ENCODE measurements at regions not wholly inside any gene's neighbourhood (a gene's known extent, or its start where the extent isn't known, plus 50 kb on each side); places are given as distances from the start of the nearest gene placed in this dataset.

DNA sequence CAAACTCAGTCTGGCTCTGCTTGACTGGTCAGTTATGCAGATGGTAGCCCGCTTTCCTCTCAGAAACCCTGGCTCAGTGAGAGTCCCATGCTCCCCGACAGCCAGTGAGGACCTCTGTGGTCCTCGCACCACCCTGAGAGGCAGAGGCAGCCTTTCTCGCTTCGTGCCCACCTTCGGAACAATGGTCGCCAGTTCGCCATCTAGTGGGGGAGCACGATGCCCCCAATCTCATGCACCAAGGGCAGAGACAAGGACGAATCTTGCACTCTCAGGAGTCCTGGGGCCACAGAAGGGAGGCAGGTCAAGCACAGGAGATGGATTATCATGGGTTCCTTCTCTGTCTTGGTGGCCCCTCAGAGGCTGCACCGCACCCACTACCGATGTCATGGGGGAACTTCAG lies 75.2 kb downstream of the RHCG start:
- H3K36me3 ChIP-seq, result no peaks in the 10 kb centered on the region
- TF ChIP-seq, protein P1, sequence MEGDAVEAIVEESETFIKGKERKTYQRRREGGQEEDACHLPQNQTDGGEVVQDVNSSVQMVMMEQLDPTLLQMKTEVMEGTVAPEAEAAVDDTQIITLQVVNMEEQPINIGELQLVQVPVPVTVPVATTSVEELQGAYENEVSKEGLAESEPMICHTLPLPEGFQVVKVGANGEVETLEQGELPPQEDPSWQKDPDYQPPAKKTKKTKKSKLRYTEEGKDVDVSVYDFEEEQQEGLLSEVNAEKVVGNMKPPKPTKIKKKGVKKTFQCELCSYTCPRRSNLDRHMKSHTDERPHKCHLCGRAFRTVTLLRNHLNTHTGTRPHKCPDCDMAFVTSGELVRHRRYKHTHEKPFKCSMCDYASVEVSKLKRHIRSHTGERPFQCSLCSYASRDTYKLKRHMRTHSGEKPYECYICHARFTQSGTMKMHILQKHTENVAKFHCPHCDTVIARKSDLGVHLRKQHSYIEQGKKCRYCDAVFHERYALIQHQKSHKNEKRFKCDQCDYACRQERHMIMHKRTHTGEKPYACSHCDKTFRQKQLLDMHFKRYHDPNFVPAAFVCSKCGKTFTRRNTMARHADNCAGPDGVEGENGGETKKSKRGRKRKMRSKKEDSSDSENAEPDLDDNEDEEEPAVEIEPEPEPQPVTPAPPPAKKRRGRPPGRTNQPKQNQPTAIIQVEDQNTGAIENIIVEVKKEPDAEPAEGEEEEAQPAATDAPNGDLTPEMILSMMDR (IDR thresholded peaks at IDR 0.05), result no peak
- intact Hi-C loops (cut with DNase I), result no loop called here
- no peaks in the 10 kb centered on the region for H3K4me1 ChIP-seq
- no peak overlapping the region for H3K4me3 ChIP-seq
- no peaks in the 10 kb centered on the region for H3K9me3 ChIP-seq
- peaks cover 5% of the 10 kb centered on the region for H3K27me3 ChIP-seq
- DNase-seq (ENCODE audit: low spot score in 2 of 2), result no peak
- no peak overlapping the region for H3K27ac ChIP-seq

DNA sequence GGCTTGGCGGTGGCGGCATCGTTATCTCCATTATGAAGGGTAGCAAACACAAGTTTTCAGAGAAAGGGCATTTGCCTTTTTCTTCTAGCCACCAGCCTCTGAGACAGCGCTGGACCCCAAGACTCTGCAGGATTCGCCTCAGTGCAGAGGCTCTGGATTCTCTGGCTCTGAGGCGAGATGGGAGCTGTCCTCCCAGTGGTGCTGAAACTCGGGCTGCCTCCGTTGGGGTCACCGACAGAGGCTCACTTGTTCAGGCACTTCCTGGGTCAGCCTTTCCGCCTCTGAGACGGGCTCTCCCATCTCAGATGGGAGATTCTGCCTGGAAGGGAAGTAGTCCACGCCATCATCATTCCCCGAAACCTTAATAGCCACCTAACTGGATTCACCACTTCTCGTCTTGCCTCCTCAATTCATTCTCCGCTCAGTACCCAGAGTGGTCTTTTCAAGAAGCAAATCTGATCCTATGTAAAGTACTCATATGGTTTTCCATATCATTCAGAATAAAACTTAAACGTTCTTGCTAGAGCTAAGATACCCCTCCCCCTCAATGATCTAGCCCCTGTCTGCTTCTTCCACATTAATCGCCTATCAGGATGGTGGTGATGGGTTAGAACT lies 76.9 kb downstream of the RHCG start:
- Histone ChIP-seq H3K27ac (no peak overlapping the region), H3K4me3 (no peak overlapping the region), H3K4me1 (no peaks in the 10 kb centered on the region), H3K27me3 (peaks cover 5% of the 10 kb centered on the region), H3K9me3 (no peaks in the 10 kb centered on the region), H3K36me3 (no peaks in the 10 kb centered on the region)
- DNase-seq (ENCODE audit: low spot score in 2 of 2), result no peak
- intact Hi-C loops (cut with DNase I), result no loop called here
- TF ChIP-seq, protein P1 (IDR thresholded peaks at IDR 0.05), result no peak

DNA sequence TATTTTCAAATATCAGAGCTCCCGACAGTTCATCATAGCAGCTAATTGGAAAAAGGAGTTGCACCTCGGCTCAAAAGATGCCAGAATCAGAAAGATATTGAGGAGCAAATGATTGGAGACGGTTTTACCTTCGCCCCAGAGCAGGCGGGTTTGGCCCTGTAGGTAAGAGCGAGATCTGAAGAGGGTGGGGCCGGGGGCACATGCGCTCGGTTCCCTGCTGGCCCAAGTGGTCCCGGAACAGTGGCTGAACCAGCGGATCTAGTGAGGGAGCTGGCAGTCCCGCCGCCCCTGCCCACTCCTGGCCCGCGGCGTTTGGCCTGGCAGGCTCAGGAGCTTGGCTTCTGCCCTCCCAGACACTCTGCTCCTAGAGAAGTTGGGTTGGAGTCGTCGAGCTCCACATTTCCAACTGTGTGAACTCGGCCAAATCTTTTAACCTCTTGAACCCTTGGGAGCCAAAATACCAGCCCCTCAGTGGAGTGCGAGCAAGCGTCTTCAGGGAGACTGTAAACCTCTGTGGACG lies 79.1 kb downstream of the RHCG start:
- intact Hi-C loops (cut with DNase I), result no loop called here
- H3K9me3 ChIP-seq, result no peaks in the 10 kb centered on the region
- H3K36me3 ChIP-seq, result no peaks in the 10 kb centered on the region
- no peaks in the 10 kb centered on the region for H3K4me1 ChIP-seq
- TF ChIP-seq, protein P1 (IDR thresholded peaks at IDR 0.05), result no peak
- no peak overlapping the region for H3K27ac ChIP-seq
- H3K4me3 ChIP-seq, result no peak overlapping the region
- no peak for DNase-seq (ENCODE audit: low spot score in 2 of 2)
- H3K27me3 ChIP-seq, result peaks cover 10% of the 10 kb centered on the region

DNA sequence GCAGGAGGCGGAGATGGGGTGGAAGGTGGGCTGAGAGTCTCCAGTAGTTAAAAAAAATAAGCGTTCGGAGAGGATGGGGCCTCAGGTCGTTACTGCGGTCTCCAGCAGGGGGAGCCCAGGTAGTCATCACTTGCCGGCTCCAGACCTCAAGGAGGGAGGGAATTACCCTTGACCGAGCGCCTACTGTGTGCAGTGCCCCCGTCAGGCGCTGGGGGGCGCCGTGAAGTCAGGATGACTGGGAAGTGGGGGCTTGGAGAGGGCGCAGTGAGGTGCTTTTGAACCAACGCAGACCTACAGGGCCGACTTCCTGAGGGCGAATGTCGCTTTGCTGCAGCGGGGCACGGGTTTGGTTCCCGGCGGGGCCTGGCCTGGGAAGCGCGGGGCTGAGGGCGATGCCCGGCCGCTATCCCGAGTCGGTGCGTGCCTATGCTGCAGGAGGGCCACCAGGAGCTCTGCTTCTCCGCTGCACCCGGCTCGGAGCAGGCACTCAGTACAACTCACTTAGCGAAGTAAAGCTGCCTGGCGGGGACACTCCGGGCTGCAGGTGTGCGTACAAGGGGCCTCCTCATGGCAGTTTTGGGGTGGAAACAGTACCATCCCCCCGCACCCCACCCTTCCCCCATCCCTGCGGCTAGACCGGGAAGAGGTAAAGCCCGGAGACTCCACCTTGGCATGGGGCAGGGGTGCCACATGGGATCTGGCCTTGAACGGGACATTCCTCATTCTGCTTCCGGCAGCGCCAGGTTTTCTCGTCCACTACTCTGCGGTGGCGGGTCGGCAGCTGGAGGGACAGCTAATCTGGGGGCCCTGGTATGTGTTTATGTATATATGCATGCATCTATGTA lies 79.8 kb downstream of the RHCG start:
- H3K9me3 ChIP-seq, result no peaks in the 10 kb centered on the region
- no peak for DNase-seq (ENCODE audit: low spot score in 2 of 2)
- H3K4me3 ChIP-seq, result no peak overlapping the region
- H3K4me1 ChIP-seq, result no peaks in the 10 kb centered on the region
- peaks cover 10% of the 10 kb centered on the region for H3K27me3 ChIP-seq
- intact Hi-C loops (cut with DNase I), result no loop called here
- no peak overlapping the region for H3K27ac ChIP-seq
- H3K36me3 ChIP-seq, result no peaks in the 10 kb centered on the region
- TF ChIP-seq, protein P1 (IDR thresholded peaks at IDR 0.05), result peak; percentile 31 to 59 (median 56)

DNA sequence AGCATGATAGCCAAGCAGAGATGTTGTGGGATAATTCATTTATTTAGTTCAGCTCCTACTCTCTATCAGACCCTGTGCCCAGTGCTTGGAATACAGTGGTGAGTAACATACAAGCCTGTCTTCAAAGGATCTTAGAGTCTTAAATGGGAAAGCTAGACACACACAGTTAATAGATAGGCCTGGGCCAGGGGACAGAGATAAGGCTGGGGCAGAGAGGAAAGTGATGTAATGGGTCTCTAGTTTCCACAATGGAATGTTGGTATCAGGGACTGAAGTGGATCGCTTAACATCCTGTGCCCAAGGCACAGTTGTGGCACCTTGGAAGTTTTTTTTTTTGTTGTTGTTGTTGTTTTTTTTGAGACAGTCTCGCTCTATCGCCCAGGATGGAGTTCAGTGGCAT lies 79.9 kb upstream of the POLG start:
- H3K9me3 ChIP-seq, result no peaks in the 10 kb centered on the region
- no peaks in the 10 kb centered on the region for H3K4me1 ChIP-seq
- TF ChIP-seq, protein P1 (IDR thresholded peaks at IDR 0.05), result no peak
- intact Hi-C loops (cut with DNase I), result no loop called here
- DNase-seq (ENCODE audit: low spot score in 2 of 2), result no peak
- H3K36me3 ChIP-seq, result no peaks in the 10 kb centered on the region
- no peak overlapping the region for H3K27ac ChIP-seq
- H3K27me3 ChIP-seq, result peaks cover 10% of the 10 kb centered on the region
- H3K4me3 ChIP-seq, result no peak overlapping the region
